ENCODE measurements at regions not wholly inside any gene's neighbourhood (a gene's known extent, or its start where the extent isn't known, plus 50 kb on each side); places are given as distances from the start of the nearest gene placed in this dataset.

GRCh38 chr5:89208392-89208791 is 325.4 kb upstream of the MEF2C start:
- TF ChIP-seq CTCF (IDR thresholded peaks at IDR 0.05; ENCODE audit: insufficient read depth, low read depth, low read length) (no peak), EZH2 (IDR thresholded peaks at IDR 0.05; ENCODE audit: insufficient read depth, low read length) (no peak)
